CD4-positive, alpha-beta T cell treated with Interleukin-17A for 1 hour (primary cell): ENCODE measurements at regions not wholly inside any gene's neighbourhood (a gene's known extent, or its start where the extent isn't known, plus 50 kb on each side); places are given as distances from the start of the nearest gene placed in this dataset.
"Not testable (repeated sequence)": the region's sequence is repeated elsewhere in the genome, so short reads cannot be mapped to it uniquely, and the experiment has no call there.

ENCODE experiments used
- DNase-seq: peaks from one replicate; pipeline ENCODE4 v3.0.0-alpha.2; 2020

GRCh38 chr7:115332691-115333090 lies 410.8 kb downstream of the MDFIC start:
- no peak for DNase-seq

GRCh38 chr7:115329006-115329405 lies 407.1 kb downstream of the MDFIC start:
- DNase-seq, result no peak

GRCh38 chr7:115328018-115328417 lies 406.1 kb downstream of the MDFIC start:
- no peak for DNase-seq

GRCh38 chr7:115327326-115327725 lies 405.4 kb downstream of the MDFIC start:
- no peak for DNase-seq

GRCh38 chr7:115319541-115319940 lies 397.6 kb downstream of the MDFIC start:
- no peak for DNase-seq

- not testable (repeated sequence) for DNase-seq
Observed at GRCh38 chr7:115310316-115310715, 388.4 kb downstream of the MDFIC start.

- DNase-seq, result no peak
Observed at GRCh38 chr7:115306586-115306985, 384.7 kb downstream of the MDFIC start.

GRCh38 chr7:115300231-115300870 lies 378.5 kb downstream of the MDFIC start:
- no peak for DNase-seq

GRCh38 chr7:115299397-115300037 lies 377.6 kb downstream of the MDFIC start:
- no peak for DNase-seq

- no peak for DNase-seq
Observed at GRCh38 chr7:115297656-115298055, 375.8 kb downstream of the MDFIC start.

GRCh38 chr7:115293628-115294240 lies 371.8 kb downstream of the MDFIC start:
- DNase-seq, result no peak

GRCh38 chr7:115292381-115292780 lies 370.5 kb downstream of the MDFIC start:
- DNase-seq, result no peak

GRCh38 chr7:115289971-115290370 lies 368.1 kb downstream of the MDFIC start:
- DNase-seq, result no peak

GRCh38 chr7:115276791-115277190 lies 354.9 kb downstream of the MDFIC start:
- DNase-seq, result no peak

- not testable (repeated sequence) for DNase-seq
Observed at GRCh38 chr7:115273855-115274254, 352.0 kb downstream of the MDFIC start.

GRCh38 chr7:115273139-115273772 lies 351.4 kb downstream of the MDFIC start:
- DNase-seq, result no peak

- DNase-seq, result no peak
Observed at GRCh38 chr7:115271332-115272235, 349.7 kb downstream of the MDFIC start.

GRCh38 chr7:115269486-115269885 lies 347.6 kb downstream of the MDFIC start:
- DNase-seq, result no peak

GRCh38 chr7:115267503-115267902 lies 345.6 kb downstream of the MDFIC start:
- no peak for DNase-seq

- DNase-seq, result no peak
Observed at GRCh38 chr7:115260381-115260780, 338.5 kb downstream of the MDFIC start.

- DNase-seq, result no peak
Observed at GRCh38 chr7:115252461-115252860, 330.6 kb downstream of the MDFIC start.

GRCh38 chr7:115249080-115249479 lies 327.2 kb downstream of the MDFIC start:
- DNase-seq, result no peak

GRCh38 chr7:115241151-115241550 lies 319.3 kb downstream of the MDFIC start:
- DNase-seq, result no peak
